DMS153 treated with DMSO at 0.1 percent for 48 hours (cell line): ENCODE measurements at regions not wholly inside any gene's neighbourhood (a gene's known extent, or its start where the extent isn't known, plus 50 kb on each side); places are given as distances from the start of the nearest gene placed in this dataset.
"Not testable (repeated sequence)": the region's sequence is repeated elsewhere in the genome, so short reads cannot be mapped to it uniquely, and the experiment has no call there.

Experiments
- DNase-seq: peaks from one replicate; lab custom pipeline; 2025; ENCODE audit not compliant: unreplicated experiment; lab: John Stamatoyannopoulos, UW

- DNase-seq = no peak
Observed at GRCh38 chr7:29649028-29649716, 85.5 kb downstream of the PRR15 start.

DNA sequence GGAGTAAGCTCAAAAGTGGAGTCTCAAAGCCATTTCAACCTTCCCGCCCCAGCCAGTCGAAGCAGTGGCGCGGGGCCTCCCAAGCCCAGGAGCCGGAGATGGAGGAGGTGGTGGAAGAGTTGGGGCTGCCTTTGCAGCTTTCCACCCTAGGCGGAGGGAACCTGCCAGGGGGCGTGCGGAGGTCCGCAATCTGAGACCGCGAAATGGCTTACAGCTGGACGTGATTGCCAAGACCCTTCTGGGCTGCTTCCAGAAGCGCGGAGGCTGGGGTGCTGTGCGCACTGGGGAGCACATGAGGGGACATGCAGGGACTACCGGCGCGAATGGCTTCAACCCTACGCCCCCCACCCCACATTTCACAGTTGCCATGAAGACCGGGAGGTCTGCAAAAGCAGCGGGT is 86.2 kb downstream of the PRR15 start:
- DNase-seq = no peak

DNA sequence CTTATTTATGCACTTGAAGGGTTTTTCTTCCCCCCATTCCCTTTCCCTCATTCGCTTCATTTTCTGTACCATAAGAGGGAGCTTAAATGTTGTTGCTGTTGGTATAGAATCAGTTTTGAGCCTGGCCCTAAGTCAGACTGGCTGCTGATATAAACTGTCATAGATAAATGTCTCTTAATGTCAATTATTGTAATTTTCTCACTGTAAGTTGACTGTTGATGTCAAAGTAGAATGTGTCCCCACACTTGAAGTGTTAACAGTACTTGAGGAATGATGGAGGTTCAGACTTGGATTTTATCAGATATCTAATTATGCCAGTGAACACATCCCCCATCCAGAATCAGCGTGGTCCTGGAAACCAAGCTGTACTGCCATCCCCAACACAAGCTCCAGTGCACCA is 87.8 kb downstream of the PRR15 start:
- DNase-seq = no peak

DNA sequence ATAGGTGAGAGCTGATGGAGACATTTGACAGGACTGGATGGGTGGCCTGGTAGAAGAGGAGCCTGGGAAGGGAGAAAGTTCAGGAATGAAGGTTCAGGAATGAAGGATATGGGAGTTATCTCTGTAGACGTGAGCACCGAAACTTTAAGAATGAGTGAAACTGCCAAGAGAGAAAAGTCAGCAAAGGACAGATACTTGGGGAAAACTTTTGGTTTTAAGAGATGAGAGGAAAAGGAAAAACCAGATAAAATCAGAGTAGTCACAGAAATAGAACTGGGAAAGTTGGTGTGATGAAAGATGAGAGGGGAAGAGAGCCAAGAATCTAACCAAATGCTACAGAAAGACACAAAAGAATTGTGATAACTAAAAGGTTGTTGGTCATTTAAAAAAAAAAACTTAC is 88.9 kb downstream of the PRR15 start:
- no peak for DNase-seq

DNA sequence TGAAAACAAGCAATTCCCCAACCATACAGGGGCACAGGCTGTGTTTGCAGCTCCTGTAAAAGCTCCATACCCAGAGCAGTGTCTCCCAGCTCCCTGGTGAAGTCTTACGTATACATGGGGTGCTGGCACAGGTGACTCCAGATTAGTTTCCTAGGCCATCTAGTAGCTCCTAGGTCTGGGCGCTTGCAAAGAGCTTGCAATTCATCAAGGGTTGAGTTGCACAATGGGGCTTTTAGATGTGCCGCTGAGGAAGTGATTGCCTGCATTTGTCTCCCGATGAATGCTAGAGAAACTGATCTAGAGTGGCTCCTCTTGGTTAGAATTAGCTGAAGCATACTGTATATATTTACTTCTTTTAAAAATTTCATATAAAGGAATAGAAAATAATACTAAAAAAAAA is 90.7 kb downstream of the PRR15 start:
- not testable (repeated sequence) for DNase-seq

DNA sequence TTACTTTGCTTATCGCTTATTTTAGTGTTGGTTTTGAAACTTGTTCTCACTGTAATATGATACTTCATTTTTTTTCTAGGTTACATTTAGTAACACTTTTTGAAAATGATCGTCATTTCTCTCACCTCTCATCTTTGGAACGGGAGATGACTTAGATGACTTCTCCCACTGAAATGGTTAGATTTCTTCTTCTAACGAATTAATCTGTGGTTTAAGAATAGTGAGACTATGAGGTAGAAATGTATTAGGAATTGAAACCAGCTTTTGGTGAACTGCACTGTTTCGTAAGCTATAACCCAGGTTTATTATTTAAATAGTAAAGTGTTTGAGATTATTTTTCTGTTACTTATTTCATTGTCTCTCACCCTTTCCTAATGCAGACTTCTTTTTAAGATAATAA is 93.7 kb downstream of the PRR15 start:
- DNase-seq = no peak

DNA sequence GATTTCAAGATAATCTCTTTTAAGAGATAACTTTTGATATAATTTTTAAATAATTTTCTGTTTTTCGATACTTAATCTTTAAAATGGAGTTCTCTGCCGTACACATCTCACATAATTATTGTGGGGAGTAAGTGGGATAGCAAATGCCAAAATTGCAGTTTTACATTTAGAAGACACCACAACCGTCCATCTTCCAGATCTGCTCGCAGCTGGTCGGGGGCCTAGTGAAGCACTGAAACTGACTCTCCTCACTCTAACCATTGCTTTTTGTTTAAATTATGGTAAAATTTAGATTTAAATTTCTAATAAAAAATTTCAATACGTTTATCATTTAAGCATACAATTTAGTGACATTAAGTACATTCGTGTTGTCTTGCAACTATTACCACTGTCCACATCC is 94.2 kb downstream of the PRR15 start:
- no peak for DNase-seq

DNA sequence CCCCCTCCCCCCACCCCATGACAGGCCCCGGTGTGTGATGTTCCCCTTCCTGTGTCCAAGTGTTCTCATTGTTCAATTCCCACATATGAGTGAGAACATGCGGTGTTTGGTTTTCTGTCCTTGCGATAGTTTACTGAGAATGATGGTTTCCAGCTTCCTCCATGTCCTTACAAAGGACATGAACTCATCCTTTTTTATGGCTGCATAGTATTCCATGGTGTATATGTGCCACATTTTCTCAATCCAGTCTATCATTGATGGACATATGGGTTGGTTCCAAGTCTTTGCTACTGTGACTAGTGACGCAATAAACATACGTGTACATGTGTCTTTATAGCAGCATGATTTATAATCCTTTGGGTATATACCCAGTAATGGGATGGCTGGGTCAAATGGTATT is 95.6 kb downstream of the PRR15 start:
- DNase-seq = not testable (repeated sequence)

GRCh38 chr7:29662899-29663298 is 99.3 kb downstream of the PRR15 start:
- not testable (repeated sequence) for DNase-seq

GRCh38 chr7:29664999-29665398 is 101.4 kb downstream of the PRR15 start:
- not testable (repeated sequence) for DNase-seq

DNA sequence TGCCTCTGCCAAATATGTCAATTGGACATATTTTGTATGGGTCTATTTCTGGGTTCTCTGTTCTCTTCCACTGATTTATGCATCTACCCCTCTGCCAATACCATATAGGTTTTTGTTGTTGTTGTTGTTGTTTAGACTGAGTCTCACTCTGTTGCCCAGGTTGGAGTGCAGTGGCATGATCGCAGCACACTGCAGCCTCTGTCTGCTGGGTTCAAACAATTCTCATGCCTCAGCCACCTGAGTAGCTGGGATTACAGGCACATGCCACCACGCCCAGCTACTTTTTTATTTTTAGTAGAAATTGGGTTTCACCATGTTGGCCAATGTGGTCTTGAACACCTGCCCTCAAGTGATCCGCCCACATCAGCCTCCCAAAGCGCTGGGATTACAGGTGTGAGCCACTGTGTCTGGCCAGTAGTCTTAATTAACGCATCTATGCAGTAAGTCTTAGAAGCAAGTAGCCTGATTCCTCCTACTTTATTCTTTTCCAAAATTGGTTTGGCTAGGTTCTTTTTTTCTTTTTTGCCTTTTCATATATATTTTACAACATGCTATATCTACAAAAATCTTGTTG is 103.5 kb downstream of the PRR15 start:
- not testable (repeated sequence) for DNase-seq

GRCh38 chr7:29671286-29671685 is 107.7 kb downstream of the PRR15 start:
- DNase-seq = not testable (repeated sequence)

DNA sequence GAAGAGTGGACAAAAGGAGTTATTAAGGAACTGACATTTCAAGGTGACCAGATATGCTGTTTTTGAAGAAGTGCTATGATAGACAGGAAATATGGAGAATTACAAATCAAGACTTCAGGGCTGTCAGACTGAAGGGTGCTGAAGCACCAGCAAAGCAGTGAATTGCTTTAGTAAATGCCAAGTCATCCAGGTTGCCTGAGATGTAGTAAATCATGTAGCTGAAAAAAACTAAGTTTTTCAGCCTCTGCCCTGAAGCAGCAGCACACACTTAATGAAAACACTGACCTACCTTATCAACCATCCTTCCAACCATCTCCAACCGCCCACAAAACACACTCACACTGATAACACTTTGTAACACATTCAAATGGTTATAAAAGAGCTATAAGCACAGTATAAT is 110.0 kb downstream of the PRR15 start:
- not testable (repeated sequence) for DNase-seq

- not testable (repeated sequence) for DNase-seq
Observed at GRCh38 chr7:29674626-29675025, 111.0 kb downstream of the PRR15 start.

GRCh38 chr7:29677254-29677653 is 113.6 kb downstream of the PRR15 start:
- DNase-seq = not testable (repeated sequence)

- not testable (repeated sequence) for DNase-seq
Observed at GRCh38 chr7:29679963-29680362, 116.3 kb downstream of the PRR15 start.

DNA sequence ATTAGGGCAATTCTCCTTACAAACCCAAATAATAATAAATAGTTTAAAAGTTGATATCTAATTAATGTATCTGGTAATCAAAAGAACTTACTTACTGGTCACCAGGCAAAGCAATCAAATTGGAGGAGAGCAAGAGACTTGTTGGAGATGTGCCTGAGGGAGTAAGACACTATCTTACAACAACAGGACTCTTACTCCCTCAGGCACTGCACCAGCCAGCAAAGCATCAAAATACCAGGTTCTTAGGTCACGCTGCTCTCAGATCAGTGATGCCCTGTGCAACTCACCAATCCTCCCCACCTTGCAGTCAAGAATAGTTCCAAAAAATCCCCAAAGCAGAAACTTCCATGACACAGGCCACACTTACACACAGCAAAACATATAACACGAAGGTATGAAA is 117.0 kb downstream of the PRR15 start:
- DNase-seq = not testable (repeated sequence)

- not testable (repeated sequence) for DNase-seq
Observed at GRCh38 chr7:29684151-29684786, 120.6 kb downstream of the PRR15 start.

DNA sequence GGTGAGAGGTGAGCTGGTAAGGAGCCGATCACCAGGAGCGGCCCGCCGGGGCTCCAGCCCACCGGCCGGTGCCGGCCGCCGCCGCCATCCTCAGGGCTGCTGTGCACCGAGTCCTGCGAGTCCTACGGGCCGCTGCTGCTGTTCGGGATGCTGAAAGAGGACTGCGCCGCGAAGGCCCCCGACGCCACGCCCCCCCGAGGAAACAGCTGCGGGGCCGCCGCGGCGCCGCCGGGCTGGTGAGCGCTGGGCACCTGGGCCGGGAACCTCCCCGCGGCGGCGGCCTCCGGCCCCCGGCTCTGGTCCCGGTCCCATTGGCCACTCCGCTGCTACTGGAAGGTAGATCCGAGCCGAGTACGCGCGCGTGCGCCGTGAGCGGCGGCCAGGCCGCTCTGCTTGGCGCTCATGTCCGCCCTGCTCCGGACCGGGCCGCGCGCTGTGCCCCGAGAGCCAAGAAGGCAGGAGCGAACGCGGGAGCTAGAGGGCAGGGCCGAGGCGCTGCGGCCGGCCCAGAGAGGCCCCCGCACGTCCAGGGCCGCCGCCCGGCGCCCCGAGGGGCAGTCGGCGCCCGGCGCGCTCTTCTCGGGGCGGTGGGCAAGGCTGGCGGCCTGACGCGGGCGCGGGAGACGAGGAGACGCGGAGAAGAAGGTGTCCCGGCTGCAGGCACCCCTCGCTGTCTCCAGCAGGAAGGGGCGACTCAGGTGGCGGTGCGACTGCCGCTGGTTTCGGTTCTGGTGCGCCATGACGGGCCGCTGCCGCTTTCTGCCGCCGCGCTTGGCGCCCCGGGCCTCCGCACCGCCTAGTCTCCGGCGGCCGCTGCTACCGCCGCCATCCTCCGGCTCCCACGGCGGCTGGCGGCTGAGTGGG is 121.3 kb upstream of the WIPF3 start:
- peak; percentile 45 for DNase-seq

DNA sequence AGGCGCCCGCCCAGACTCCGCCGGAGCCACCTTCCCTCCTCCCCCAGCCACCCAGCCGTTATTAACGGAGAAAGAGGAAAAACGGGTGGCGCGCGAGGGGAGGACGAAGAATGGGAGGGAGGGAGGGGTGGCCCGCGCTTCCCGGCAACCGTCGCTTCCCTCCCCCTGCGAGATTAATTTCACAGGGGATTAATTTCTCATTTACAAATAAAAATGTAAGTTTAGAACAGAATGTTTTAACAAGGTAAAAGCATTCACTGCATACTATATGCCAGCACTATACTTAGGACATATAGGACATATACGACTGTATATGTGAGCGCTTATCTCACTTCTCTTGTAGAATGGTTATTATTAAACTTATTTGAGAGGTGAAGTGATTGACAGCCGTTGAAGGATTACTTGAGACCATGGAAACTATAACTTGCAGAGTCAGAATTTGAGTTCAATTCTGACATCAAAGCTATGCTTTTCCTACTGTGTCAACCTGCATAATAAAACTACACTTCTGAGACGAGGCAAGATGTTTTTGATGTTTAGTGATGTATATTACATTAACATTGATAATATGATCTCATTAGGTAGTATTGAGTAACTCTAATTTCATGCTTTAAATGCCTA is 120.5 kb upstream of the WIPF3 start:
- not testable (repeated sequence) for DNase-seq

GRCh38 chr7:29690510-29690909 is 115.8 kb upstream of the WIPF3 start:
- not testable (repeated sequence) for DNase-seq
